ENCODE measurements at regions not wholly inside any gene's neighbourhood (a gene's known extent, or its start where the extent isn't known, plus 50 kb on each side); places are given as distances from the start of the nearest gene placed in this dataset.

DNA sequence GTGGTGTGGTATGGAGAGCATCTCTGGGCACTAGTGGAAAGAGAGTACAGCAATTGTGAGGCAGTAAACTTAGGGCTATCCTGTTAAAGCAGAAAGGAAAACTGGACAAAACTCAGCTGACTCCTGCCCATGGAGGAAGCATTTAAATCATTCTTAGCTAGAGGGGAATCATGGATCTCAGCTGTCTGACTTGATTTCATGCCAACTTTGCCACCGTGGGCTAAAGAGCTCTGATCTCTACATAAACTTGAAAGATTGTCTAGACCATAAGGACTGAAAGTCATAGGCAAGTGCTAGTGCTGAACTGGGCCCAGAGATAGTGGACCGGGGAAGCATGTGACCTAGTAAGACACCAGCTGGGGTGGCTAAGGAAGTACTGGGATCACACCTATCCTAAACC, 651.8 kb downstream of the COL12A1 start:
- TF ChIP-seq POLR2AphosphoS5 (IDR thresholded peaks at IDR 0.05) = no peak
- TF ChIP-seq, protein P1, sequence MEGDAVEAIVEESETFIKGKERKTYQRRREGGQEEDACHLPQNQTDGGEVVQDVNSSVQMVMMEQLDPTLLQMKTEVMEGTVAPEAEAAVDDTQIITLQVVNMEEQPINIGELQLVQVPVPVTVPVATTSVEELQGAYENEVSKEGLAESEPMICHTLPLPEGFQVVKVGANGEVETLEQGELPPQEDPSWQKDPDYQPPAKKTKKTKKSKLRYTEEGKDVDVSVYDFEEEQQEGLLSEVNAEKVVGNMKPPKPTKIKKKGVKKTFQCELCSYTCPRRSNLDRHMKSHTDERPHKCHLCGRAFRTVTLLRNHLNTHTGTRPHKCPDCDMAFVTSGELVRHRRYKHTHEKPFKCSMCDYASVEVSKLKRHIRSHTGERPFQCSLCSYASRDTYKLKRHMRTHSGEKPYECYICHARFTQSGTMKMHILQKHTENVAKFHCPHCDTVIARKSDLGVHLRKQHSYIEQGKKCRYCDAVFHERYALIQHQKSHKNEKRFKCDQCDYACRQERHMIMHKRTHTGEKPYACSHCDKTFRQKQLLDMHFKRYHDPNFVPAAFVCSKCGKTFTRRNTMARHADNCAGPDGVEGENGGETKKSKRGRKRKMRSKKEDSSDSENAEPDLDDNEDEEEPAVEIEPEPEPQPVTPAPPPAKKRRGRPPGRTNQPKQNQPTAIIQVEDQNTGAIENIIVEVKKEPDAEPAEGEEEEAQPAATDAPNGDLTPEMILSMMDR (IDR thresholded peaks at IDR 0.05 in 8 of 11, conservative IDR thresholded peaks at IDR 0.05 in 3 of 11) = no peak
- no peak for TF ChIP-seq POLR2A (IDR thresholded peaks at IDR 0.05)
